Endothelial cell (in vitro differentiated cells): ENCODE measurements at regions not wholly inside any gene's neighbourhood (a gene's known extent, or its start where the extent isn't known, plus 50 kb on each side); places are given as distances from the start of the nearest gene placed in this dataset.
A peak's percentile ranks its signal among the peaks of the same experiment; 100 is the strongest.
"Not testable (repeated sequence)": the region's sequence is repeated elsewhere in the genome, so short reads cannot be mapped to it uniquely, and the experiment has no call there.

Experiments
- DNase-seq: peaks from one replicate; pipeline ENCODE4 v3.0.0; 2021; ENCODE audit warnings: low spot score
- H3K27ac Mint-ChIP-seq: one replicate; pipeline ENCODE4 v1.8.0; 2021; ENCODE audit warnings: mixed read lengths, inconsistent platforms; ENCODE audit not compliant: unreplicated experiment
- H3K27me3 Mint-ChIP-seq: one replicate; pipeline ENCODE4 v1.8.0; 2021; ENCODE audit warnings: mild to moderate bottlenecking, moderate library complexity, mixed read lengths, inconsistent platforms; ENCODE audit not compliant: unreplicated experiment
- H3K36me3 Mint-ChIP-seq: one replicate; pipeline ENCODE4 v1.8.0; 2021; ENCODE audit warnings: mild to moderate bottlenecking, low read depth, mixed read lengths, inconsistent platforms; ENCODE audit not compliant: unreplicated experiment
- H3K4me1 Mint-ChIP-seq: one replicate; pipeline ENCODE4 v1.8.0; 2021; ENCODE audit warnings: mild to moderate bottlenecking, mixed read lengths, inconsistent platforms; ENCODE audit not compliant: unreplicated experiment
- H3K4me3 Mint-ChIP-seq: one replicate; pipeline ENCODE4 v1.8.0; 2021; ENCODE audit warnings: mild to moderate bottlenecking, mixed read lengths, inconsistent platforms; ENCODE audit not compliant: unreplicated experiment
- H3K9me3 Mint-ChIP-seq: one replicate; pipeline ENCODE4 v1.8.0; 2021; ENCODE audit warnings: mixed read lengths, inconsistent platforms; ENCODE audit not compliant: unreplicated experiment
- CTCF ChIP-seq: fragments of 200-600 bp; sonication (generic); IDR thresholded peaks from one replicate; pipeline ENCODE4 v1.5.0; 2021; ENCODE audit warnings: antibody characterized with exemption; ENCODE audit not compliant: unreplicated experiment

- peak overlapping the region; percentile 65 for H3K4me3 Mint-ChIP-seq
- peaks cover 37% of the 10 kb centered on the region for H3K9me3 Mint-ChIP-seq
- peaks cover 17% of the 10 kb centered on the region for H3K36me3 Mint-ChIP-seq
- peak; percentile 70 for DNase-seq
- peaks cover 36% of the 10 kb centered on the region for H3K27me3 Mint-ChIP-seq
- no peak for TF ChIP-seq CTCF
- H3K27ac Mint-ChIP-seq = peak overlapping the region; percentile 4
- H3K4me1 Mint-ChIP-seq = peaks cover 9% of the 10 kb centered on the region
Observed at GRCh38 chr9:63816751-63817621, 1468.0 kb downstream of the FOXD4L5 start.

DNA sequence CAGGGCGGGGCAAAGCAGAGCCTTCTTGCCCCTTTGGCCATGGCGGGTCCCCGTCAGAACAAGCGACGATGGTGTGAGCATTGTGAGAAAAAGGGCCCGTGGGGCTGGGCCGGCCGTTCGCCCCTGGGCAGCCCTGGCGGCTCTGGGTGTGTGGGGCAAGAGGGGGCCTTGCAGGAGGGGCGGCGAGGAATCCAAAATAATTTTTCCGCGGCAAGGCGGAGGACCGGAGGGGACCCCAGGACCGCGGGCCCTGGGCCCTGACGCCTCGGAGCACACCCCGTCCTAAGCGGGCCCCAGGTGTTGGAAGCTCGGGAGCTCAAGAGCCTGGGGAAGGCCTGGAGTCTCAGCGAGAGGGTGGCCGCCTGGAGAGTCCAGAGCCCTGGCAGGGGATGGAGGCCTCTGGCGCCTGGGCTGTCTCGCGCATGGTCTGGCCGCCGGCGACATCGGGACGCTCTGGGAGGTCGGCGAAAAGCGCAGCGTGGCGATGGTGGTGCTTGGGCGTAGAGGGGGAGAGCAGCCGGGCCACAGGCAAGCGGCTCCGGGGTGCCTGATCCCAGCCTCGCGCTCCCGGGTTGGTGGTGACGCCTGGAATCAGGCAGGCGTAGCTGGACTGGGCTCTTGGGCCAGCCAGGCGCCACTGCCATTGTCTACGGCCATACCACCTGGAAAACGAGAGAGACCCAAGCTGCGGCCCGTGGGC, 1469.9 kb downstream of the FOXD4L5 start:
- H3K4me1 Mint-ChIP-seq, H3K27ac Mint-ChIP-seq, DNase-seq, H3K4me3 Mint-ChIP-seq: not testable (repeated sequence)
- H3K27me3 Mint-ChIP-seq = peaks cover 36% of the 10 kb centered on the region
- peaks cover 32% of the 10 kb centered on the region for H3K9me3 Mint-ChIP-seq
- H3K36me3 Mint-ChIP-seq = peaks cover 17% of the 10 kb centered on the region

- not testable (repeated sequence) for H3K27ac Mint-ChIP-seq, DNase-seq, H3K4me1 Mint-ChIP-seq, H3K4me3 Mint-ChIP-seq
- Mint-ChIP-seq H3K27me3 (peaks cover 34% of the 10 kb centered on the region), H3K36me3 (peaks cover 17% of the 10 kb centered on the region), H3K9me3 (peaks cover 32% of the 10 kb centered on the region)
Observed at GRCh38 chr9:63813391-63814021, 1471.5 kb downstream of the FOXD4L5 start.

GRCh38 chr9:63812822-63813221, 1472.2 kb downstream of the FOXD4L5 start:
- H3K27me3 Mint-ChIP-seq = peaks cover 30% of the 10 kb centered on the region
- peaks cover 29% of the 10 kb centered on the region for H3K9me3 Mint-ChIP-seq
- not testable (repeated sequence) for DNase-seq, H3K4me1 Mint-ChIP-seq, H3K4me3 Mint-ChIP-seq, H3K27ac Mint-ChIP-seq
- peaks cover 14% of the 10 kb centered on the region for H3K36me3 Mint-ChIP-seq

GRCh38 chr9:63804205-63804604, 1480.8 kb downstream of the FOXD4L5 start:
- H3K4me1 Mint-ChIP-seq, H3K27ac Mint-ChIP-seq, H3K4me3 Mint-ChIP-seq, H3K36me3 Mint-ChIP-seq, H3K27me3 Mint-ChIP-seq, DNase-seq: not testable (repeated sequence)
- H3K9me3 Mint-ChIP-seq = peaks cover 24% of the 10 kb centered on the region

GRCh38 chr9:63794081-63794685, 1490.8 kb downstream of the FOXD4L5 start:
- H3K9me3 Mint-ChIP-seq = peaks cover 19% of the 10 kb centered on the region
- H3K27me3 Mint-ChIP-seq, H3K4me1 Mint-ChIP-seq, DNase-seq, H3K4me3 Mint-ChIP-seq, H3K27ac Mint-ChIP-seq, H3K36me3 Mint-ChIP-seq: not testable (repeated sequence)

GRCh38 chr9:63787454-63787853, 1497.6 kb downstream of the FOXD4L5 start:
- not testable (repeated sequence) for DNase-seq, H3K36me3 Mint-ChIP-seq, H3K27ac Mint-ChIP-seq, H3K4me1 Mint-ChIP-seq, H3K4me3 Mint-ChIP-seq, H3K27me3 Mint-ChIP-seq
- H3K9me3 Mint-ChIP-seq = peaks cover 31% of the 10 kb centered on the region

GRCh38 chr9:63785059-63785458, 1500.0 kb downstream of the FOXD4L5 start:
- not testable (repeated sequence) for DNase-seq, H3K4me3 Mint-ChIP-seq, H3K4me1 Mint-ChIP-seq, H3K36me3 Mint-ChIP-seq, H3K27ac Mint-ChIP-seq, H3K27me3 Mint-ChIP-seq
- peaks cover 25% of the 10 kb centered on the region for H3K9me3 Mint-ChIP-seq

GRCh38 chr9:63784421-63784820, 1500.6 kb downstream of the FOXD4L5 start:
- not testable (repeated sequence) for H3K36me3 Mint-ChIP-seq, H3K4me1 Mint-ChIP-seq, H3K27me3 Mint-ChIP-seq, H3K27ac Mint-ChIP-seq, H3K4me3 Mint-ChIP-seq, DNase-seq
- peaks cover 18% of the 10 kb centered on the region for H3K9me3 Mint-ChIP-seq

DNA sequence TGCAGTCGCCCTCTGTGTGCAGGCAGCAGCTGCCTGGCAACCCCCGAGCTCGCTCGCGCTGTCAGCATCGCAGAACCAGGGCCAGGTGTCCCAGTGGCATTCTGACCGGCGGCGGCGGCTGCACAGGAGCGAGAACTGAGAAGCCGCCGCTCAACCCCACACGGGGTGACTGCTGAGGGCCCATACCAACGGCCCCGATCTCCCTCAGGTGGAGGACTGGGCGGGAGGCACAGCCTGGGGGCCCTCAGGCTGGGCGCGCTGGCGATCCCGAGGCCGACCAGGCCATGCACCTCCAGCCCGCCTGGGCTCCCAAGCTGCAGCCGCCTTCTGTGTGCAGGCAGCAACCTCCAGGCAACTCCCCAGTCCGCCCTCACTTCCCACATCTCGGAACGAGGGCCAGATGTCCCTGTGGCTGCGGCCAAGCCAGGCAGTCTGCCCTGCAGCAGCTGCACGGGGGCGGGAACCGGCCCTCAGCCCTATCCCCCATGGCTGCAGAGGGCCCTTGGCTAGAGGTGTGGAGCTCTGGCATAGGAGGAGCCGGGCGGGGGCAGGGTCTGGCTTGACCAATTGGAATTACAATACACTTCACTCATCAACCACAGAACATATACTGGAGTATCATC, 1503.1 kb downstream of the FOXD4L5 start:
- H3K9me3 Mint-ChIP-seq, DNase-seq, H3K4me1 Mint-ChIP-seq, H3K27me3 Mint-ChIP-seq, H3K27ac Mint-ChIP-seq, H3K36me3 Mint-ChIP-seq, H3K4me3 Mint-ChIP-seq: not testable (repeated sequence)
